HTR-8/SVneo (cell line): ENCODE measurements at regions not wholly inside any gene's neighbourhood (a gene's known extent, or its start where the extent isn't known, plus 50 kb on each side); places are given as distances from the start of the nearest gene placed in this dataset.

ENCODE experiments used
- DNase-seq: peaks from one replicate; pipeline ENCODE4 v3.0.0; 2011; ENCODE audit warnings: low spot score, mixed read lengths; ENCODE audit not compliant: insufficient read length
- FAIRE-seq: peaks from 2 replicates; lab custom pipeline; 2011; peaks lifted over from hg19 to GRCh38; lab: Jason Lieb, UNC

- DNase-seq, result no peak
- FAIRE-seq, result no peak
Measured at GRCh38 chr3:117916839-117917238, 1117.8 kb downstream of the IGSF11 start.

DNA sequence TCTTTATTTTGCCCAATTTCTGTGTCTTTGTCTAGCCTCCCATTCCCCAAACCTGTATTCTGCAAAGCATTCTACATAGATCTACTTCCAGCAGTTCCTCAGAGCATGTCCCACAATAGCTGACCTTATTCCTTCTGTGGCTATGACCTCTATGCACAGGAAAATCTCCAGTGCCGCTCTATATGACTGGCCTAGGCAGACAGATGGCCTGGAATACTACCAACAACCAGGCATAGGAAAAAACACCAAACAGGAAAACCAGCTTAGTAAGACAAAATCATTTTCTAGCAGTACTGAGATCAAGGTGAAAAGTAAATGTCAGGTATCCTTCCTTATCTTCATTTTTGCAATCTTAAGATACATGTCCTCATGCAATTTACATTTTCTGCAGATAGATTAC, 1115.0 kb downstream of the IGSF11 start:
- FAIRE-seq (no peak), DNase-seq (no peak)

DNA sequence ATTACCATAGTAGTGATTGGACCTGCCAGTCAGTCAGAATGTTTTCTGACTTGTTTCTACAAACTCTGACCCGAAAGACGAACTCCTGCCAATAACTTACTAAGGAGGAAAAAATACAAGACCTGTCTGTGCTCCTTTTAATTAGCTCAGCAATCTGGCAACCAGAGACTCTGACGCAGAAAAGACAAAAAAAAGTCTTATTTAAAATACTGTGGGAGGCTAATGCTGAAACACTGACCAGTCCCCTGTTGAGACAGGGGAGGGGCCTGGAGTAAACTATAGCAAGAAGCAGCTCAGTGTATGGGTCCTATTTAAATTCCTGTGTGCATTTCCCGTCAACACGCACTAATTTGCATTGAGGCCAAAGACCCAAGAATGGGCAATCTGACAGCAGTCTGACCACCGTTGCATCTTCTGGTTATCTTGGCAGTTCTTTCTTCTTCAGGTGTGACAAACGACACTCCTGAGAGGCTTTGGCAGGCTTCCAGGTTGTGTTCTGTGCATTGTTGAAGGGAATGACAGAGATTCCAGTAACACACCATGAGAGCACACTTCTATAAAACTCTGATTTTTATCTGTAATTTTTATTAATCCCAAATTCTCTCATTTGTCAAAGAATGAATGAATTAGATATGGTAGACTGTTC, 1114.3 kb downstream of the IGSF11 start:
- no peak for FAIRE-seq
- DNase-seq, result no peak

DNA sequence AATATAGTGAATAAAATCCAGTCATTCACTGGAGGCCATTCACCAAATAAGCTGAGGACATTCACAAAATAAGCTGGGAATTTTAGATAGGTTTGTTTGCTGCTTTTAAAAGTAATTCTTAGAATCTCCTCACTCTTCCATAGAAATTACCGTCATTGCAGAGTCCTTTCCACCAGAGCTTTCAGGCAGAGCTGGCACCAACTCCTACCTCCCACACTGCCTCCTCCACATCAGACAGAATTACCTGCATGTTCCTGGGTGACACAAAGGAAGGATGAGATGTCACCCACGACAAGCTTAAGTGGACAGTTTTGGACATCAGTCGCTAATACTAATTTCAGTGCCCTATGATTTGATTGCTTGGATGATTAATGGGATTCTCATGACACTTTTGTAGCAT, 1113.2 kb downstream of the IGSF11 start:
- FAIRE-seq (no peak), DNase-seq (no peak)

DNA sequence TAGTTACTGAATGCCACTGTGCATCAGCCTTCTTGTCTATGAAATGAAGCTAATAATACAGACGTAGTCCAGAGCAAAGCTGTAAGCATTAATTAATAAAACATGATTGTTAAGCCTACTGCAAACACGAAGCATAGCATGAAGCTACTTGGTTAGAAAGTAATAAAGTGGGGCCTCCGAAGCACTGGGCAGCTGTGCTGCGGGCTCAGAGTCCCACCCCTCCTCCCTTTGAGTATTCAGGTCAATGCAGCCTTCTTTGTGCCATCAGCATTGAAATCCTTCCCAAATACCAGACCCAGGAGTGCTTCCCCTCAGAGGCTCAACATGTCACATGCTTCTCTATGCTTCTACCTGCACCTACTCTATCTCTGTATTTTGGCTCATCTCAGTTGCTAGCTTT, 1112.6 kb downstream of the IGSF11 start:
- FAIRE-seq, result no peak
- DNase-seq, result no peak

GRCh38 chr3:117926819-117927218, 1107.8 kb downstream of the IGSF11 start:
- DNase-seq (no peak), FAIRE-seq (no peak)

DNA sequence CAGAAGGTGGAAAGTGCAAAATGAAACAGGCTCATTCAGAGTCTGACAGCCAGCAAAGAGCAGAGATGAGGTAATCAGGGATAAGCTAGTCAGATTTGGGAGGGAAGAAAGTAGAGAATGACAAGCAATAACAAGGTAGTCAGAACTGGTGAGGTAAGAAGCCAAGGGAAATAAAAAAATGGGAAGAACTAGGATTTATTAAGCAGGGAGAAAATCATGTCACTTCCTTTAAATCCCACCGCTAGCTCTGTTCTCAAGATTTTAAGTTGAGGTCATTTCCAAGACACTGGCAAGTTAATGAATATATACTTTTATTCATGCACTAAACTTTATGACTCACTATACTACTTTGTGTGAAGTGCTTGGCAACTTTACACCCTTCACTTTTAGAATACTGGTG, 1106.8 kb downstream of the IGSF11 start:
- DNase-seq (no peak), FAIRE-seq (no peak)

DNA sequence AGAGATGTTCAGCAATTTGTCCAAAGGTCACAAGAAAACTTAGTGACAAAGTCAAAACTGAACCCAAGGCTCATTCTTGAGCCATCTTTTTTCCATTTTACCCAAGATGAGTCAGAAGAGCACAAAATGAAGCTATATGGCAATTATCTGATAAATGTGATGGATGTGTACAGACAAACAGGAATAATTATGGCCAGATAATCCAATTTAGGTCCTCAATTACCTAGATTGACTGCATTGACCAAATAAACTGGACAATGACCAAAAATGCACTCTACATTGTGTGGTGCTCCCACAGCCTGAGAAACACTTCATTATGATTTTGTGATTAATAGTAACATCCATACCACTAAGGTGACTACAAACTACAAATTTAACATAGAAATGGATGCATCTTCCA, 1105.8 kb downstream of the IGSF11 start:
- FAIRE-seq (no peak), DNase-seq (no peak)

- FAIRE-seq, result no peak
- DNase-seq, result no peak
Measured at GRCh38 chr3:117932441-117932840, 1102.2 kb downstream of the IGSF11 start.

GRCh38 chr3:117936159-117936558, 1098.5 kb downstream of the IGSF11 start:
- FAIRE-seq, result no peak
- DNase-seq, result no peak

GRCh38 chr3:117938974-117939373, 1095.7 kb downstream of the IGSF11 start:
- FAIRE-seq, result no peak

DNA sequence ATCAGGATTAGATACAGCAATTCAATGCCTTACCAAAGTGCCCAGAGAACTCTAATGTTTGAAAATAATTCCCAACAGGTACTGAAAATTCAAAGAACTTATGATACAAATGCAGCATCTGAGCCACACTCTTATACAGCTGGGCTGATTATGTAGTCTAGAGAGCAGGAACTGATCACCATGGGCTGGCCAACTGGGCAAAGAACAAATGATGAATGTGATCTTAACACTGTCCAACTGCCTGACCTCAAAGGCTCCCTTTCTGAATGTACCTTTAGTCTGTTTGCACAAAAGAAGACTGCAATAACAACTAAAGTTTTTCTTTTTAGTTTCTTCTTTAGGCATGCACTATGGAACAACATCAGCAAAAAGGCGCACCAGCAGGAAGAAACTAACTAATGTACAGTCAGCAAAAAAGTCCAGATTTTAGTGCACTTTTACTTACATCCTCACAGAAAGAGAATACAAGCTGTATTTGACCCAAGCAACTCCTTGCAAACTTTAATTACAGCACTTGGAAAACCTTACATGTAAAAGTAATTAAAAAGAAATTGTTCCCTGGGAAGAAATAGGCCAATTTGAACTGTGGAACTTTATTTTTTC, 1095.1 kb downstream of the IGSF11 start:
- no peak for DNase-seq
- FAIRE-seq, result no peak

More at GRCh38 chr3:117938974-117939373, 1095.7 kb downstream of the IGSF11 start:
- no peak for DNase-seq

- DNase-seq, result no peak
- FAIRE-seq, result no peak
Measured at GRCh38 chr3:117941015-117941414, 1093.6 kb downstream of the IGSF11 start.

DNA sequence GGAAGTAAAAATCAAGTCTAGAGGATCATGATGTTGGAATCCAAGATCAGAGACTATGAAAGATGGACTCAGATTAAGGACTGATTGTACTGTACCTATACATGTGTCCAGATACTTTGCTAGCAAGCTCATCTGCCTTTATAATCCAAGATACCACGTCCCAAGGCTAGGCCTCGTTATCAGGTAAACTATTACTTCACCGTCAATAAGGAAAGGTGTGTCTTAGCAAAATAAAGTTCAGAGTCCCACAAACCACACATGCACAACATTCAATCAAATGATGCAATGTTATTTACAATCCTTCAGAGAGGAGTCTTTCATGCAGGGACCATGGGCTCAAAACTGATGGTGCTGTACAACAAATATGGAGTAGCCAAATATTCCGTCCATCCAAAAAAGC, 1092.9 kb downstream of the IGSF11 start:
- FAIRE-seq (no peak), DNase-seq (no peak)

- FAIRE-seq, result no peak
- no peak for DNase-seq
Measured at GRCh38 chr3:117954131-117954530, 1080.5 kb downstream of the IGSF11 start.

- FAIRE-seq, result no peak
Measured at GRCh38 chr3:117955196-117955595, 1079.5 kb downstream of the IGSF11 start.

DNA sequence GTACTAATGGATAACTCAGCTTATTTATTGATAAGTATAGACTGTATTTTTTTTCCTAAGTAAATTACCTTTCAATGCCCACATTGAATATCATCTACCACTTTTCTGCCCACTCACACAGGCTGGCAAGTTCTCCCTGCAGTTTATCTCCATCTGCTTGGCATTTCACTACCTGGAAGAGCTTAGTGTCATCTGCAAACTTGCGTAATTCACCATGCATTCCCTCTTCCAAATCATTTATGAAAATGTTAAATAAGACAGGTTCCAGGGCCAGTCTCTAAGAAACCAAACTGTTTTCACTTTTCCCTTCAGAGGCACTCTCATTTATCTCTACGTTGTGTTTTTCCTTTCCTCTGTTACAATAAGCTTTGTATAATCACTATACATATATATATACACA, 1076.6 kb downstream of the IGSF11 start:
- no peak for DNase-seq
- no peak for FAIRE-seq

More at GRCh38 chr3:117955196-117955595, 1079.5 kb downstream of the IGSF11 start:
- DNase-seq, result no peak

- no peak for FAIRE-seq
- no peak for DNase-seq
Measured at GRCh38 chr3:117962750-117963149, 1071.9 kb downstream of the IGSF11 start.

- FAIRE-seq, result no peak
Measured at GRCh38 chr3:117963858-117964257, 1070.8 kb downstream of the IGSF11 start.

GRCh38 chr3:117964814-117965213, 1069.8 kb downstream of the IGSF11 start:
- DNase-seq (no peak), FAIRE-seq (no peak)

More at GRCh38 chr3:117963858-117964257, 1070.8 kb downstream of the IGSF11 start:
- no peak for DNase-seq

GRCh38 chr3:117977504-117978228, 1057.0 kb downstream of the IGSF11 start:
- no peak for FAIRE-seq

More at GRCh38 chr3:117977504-117978228, 1057.0 kb downstream of the IGSF11 start:
- no peak for DNase-seq
